HS-5 (cell line): ENCODE measurements at regions not wholly inside any gene's neighbourhood (a gene's known extent, or its start where the extent isn't known, plus 50 kb on each side); places are given as distances from the start of the nearest gene placed in this dataset.
"Not testable (repeated sequence)": the region's sequence is repeated elsewhere in the genome, so short reads cannot be mapped to it uniquely, and the experiment has no call there.

Experiments
- DNase-seq: peaks from one replicate; pipeline ENCODE4 v3.0.0-alpha.2; 2012; ENCODE audit warnings: low read depth

- DNase-seq = no peak
Measured at GRCh38 chr5:18240971-18241370, 606.7 kb downstream of the TAF11L14 start.

- DNase-seq = peak; percentile 42
Measured at GRCh38 chr5:18243846-18244245, 609.6 kb downstream of the TAF11L14 start.

- DNase-seq = no peak
Measured at GRCh38 chr5:18244309-18244708, 610.0 kb downstream of the TAF11L14 start.

- no peak for DNase-seq
Measured at GRCh38 chr5:18252559-18252958, 618.3 kb downstream of the TAF11L14 start.

GRCh38 chr5:18264126-18264882, 630.0 kb downstream of the TAF11L14 start:
- DNase-seq = no peak

GRCh38 chr5:18270635-18271338, 636.5 kb downstream of the TAF11L14 start:
- no peak for DNase-seq

GRCh38 chr5:18276939-18277338, 642.7 kb downstream of the TAF11L14 start:
- no peak for DNase-seq

GRCh38 chr5:18281947-18282581, 647.8 kb downstream of the TAF11L14 start:
- peak; percentile 43 for DNase-seq

GRCh38 chr5:18285257-18285656, 651.0 kb downstream of the TAF11L14 start:
- DNase-seq = no peak

- no peak for DNase-seq
Measured at GRCh38 chr5:18292146-18292545, 657.9 kb downstream of the TAF11L14 start.

GRCh38 chr5:18295696-18296095, 661.4 kb downstream of the TAF11L14 start:
- DNase-seq = not testable (repeated sequence)

- no peak for DNase-seq
Measured at GRCh38 chr5:18299166-18299565, 664.9 kb downstream of the TAF11L14 start.

GRCh38 chr5:18305288-18305924, 671.1 kb downstream of the TAF11L14 start:
- no peak for DNase-seq

- no peak for DNase-seq
Measured at GRCh38 chr5:18311266-18311665, 677.0 kb downstream of the TAF11L14 start.

- DNase-seq = no peak
Measured at GRCh38 chr5:18312016-18312415, 677.8 kb downstream of the TAF11L14 start.

GRCh38 chr5:18314192-18314778, 680.0 kb downstream of the TAF11L14 start:
- DNase-seq = no peak

GRCh38 chr5:18321262-18321942, 687.1 kb downstream of the TAF11L14 start:
- no peak for DNase-seq

- no peak for DNase-seq
Measured at GRCh38 chr5:18323891-18324290, 689.6 kb downstream of the TAF11L14 start.

GRCh38 chr5:18325431-18325830, 691.2 kb downstream of the TAF11L14 start:
- no peak for DNase-seq

- DNase-seq = no peak
Measured at GRCh38 chr5:18329328-18329727, 695.1 kb downstream of the TAF11L14 start.

- peak; percentile 63 for DNase-seq
Measured at GRCh38 chr5:18333841-18334240, 699.6 kb downstream of the TAF11L14 start.

GRCh38 chr5:18334949-18335348, 700.7 kb downstream of the TAF11L14 start:
- DNase-seq = no peak
